HG02798 (cell line): ENCODE measurements at regions not wholly inside any gene's neighbourhood (a gene's known extent, or its start where the extent isn't known, plus 50 kb on each side); places are given as distances from the start of the nearest gene placed in this dataset.
"Not testable (repeated sequence)": the region's sequence is repeated elsewhere in the genome, so short reads cannot be mapped to it uniquely, and the experiment has no call there.

Experiments
- ATAC-seq: cut with Tn5 transposase; IDR thresholded peaks from one replicate; pipeline ENCODE4 v1.9.1; 2021; ENCODE audit warnings: mild to moderate bottlenecking; ENCODE audit not compliant: unreplicated experiment, poor library complexity

DNA sequence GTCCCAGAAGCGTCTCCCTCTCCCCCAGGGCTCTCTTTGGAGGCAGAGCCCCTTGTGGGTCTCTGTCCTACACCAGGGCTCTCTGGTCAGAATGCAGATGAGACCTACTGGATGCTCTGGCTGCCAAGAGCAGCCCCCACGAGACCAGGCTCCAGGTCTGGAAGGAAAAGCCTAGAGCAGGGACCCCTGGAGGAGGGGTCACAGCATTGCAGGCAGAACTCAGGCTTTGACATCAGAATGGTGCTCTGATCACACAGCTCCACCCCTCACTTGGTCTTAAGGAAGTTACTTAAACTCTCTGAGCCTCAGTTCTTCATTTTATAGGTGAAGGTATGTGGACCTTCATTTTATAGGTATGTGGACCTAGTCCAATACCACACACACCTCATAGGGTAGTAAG lies 83.1 kb downstream of the ARL6IP4 start:
- ATAC-seq = peak; percentile 30

GRCh38 chr12:123062681-123063486 lies 82.4 kb downstream of the ARL6IP4 start:
- peak; percentile 41 for ATAC-seq

- no peak for ATAC-seq
Observed at GRCh38 chr12:123061441-123062205, 81.1 kb downstream of the ARL6IP4 start.

- no peak for ATAC-seq
Observed at GRCh38 chr12:123059500-123059899, 79.0 kb downstream of the ARL6IP4 start.

GRCh38 chr12:123058980-123059379 lies 78.5 kb downstream of the ARL6IP4 start:
- no peak for ATAC-seq

DNA sequence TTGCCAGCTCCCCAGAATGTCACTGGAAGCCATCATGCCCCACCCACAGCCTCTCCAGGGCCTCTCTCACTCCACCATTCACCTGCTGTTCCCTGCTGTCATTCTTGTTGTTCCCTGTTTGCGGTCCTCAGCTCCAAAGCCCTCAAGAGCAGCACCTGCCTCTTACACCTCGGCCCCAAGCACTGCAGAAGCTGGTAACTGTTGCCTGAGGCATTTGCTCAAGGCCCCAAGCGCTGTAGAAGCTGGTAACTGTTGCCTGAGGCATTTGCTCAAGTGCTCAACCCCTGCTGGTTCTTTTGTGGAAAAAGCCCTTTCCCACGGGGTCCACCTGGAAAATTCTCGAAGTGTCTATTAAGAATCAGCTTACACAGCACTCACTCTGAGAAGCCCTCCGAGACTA lies 78.0 kb downstream of the ARL6IP4 start:
- no peak for ATAC-seq

GRCh38 chr12:123057513-123058265 lies 77.2 kb downstream of the ARL6IP4 start:
- ATAC-seq = no peak

DNA sequence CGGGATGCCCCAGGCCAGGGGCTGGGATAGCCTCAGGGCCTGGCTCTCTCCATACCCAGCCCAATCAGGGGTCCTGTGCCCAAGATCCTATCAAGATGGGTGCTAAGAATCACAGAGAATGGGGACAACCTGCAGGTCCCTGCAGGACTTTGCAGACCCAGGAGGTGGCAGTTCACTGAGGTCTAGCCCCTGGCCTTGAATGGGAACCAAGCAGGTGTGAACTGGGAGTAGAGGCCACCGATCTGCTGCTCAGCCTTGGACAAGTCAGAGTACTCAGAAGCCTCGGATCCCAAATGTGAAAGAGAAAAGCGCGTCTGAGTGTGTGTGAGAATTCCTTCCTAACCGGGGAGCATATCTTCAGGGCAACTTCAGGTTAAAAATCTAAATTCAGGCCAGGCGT lies 76.2 kb downstream of the ARL6IP4 start:
- ATAC-seq = no peak

GRCh38 chr12:123056053-123056452 lies 75.6 kb downstream of the ARL6IP4 start:
- ATAC-seq = no peak

- ATAC-seq = no peak
Observed at GRCh38 chr12:123055281-123055766, 74.8 kb downstream of the ARL6IP4 start.

DNA sequence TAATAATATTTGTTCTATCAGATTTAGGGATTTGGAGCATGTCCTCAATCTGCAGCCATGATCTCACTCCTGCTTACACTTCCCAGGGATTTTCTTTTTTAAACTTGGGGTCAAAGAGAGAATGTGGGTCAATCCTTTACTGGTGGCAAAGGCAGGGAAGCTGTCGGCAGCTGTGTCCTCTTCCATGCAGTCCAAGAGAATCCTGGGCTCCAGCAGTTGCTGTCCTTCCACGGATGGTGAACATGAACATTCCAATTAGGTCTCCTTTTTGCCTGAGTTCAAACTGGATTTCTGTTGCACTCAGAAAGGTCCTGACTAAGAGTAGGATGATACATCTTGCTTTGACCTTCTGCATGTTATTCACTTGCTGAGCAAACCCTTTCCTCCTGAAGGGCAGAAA lies 73.9 kb downstream of the ARL6IP4 start:
- ATAC-seq = no peak

DNA sequence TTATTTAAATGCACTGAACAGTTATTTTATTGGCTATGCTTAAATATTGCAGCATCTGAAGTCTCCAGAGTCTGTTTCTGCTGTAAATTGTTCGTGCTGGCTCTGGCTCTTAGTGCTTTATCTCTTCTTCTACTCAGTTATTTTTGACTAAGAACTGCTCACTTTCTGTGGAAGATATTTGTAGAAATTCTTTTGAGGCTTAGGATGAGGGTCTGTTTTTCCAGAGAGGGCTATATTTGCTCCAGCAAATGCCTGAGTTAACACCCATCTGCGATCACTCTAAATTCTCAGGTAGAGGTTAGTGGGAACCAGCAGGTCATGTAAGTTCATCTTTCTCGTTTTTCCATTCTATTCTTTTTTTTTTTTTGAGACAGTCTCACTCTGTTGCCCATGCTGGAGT lies 71.1 kb downstream of the ARL6IP4 start:
- no peak for ATAC-seq

- ATAC-seq = no peak
Observed at GRCh38 chr12:123050913-123051312, 70.4 kb downstream of the ARL6IP4 start.

GRCh38 chr12:123050331-123050831 lies 69.9 kb downstream of the ARL6IP4 start:
- no peak for ATAC-seq

DNA sequence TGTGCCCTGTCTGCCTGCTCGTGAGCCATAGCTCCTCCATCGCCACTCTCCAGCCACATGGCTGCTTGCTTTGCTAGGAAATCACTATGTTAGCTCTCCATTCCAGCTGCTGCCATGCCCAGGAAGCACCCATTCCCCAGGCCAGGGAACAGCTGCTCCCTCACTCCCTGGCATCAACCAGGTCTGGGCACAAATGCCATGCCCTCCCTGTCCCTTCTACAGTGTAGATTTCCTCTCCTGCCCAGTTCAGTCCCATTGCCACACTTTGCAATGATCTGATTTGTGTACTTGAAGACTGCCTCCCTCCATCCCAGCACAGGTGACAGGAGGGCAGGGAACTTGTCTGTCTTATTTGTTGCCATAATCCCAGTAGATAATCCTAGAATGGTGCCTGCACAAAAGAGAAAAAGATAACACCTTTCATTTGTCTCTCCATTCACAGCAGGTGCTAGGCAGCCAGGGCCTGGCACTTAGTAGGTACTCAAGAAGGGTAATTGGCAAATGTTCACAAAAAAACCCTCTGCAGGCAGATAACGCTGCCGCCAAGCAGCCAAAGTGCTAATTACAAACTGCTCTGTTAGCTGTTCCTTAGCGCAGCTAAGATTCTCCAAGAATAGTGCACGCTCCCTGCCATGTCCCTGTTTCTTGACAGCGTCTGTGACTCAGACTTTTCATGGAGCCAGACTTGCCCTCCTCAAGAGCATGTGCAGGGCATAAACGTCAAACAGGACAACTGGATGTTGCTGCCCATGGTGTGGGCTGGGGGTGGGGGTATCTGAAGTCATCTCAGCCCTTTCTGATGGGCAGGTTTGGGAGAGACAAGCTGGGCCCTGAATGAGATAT lies 69.1 kb downstream of the ARL6IP4 start:
- ATAC-seq = no peak

- ATAC-seq = not testable (repeated sequence)
Observed at GRCh38 chr12:123047892-123048291, 67.4 kb downstream of the ARL6IP4 start.

- no peak for ATAC-seq
Observed at GRCh38 chr12:123047289-123047688, 66.8 kb downstream of the ARL6IP4 start.

GRCh38 chr12:123046431-123046830 lies 66.0 kb downstream of the ARL6IP4 start:
- no peak for ATAC-seq

GRCh38 chr12:123045678-123046077 lies 65.2 kb downstream of the ARL6IP4 start:
- no peak for ATAC-seq

DNA sequence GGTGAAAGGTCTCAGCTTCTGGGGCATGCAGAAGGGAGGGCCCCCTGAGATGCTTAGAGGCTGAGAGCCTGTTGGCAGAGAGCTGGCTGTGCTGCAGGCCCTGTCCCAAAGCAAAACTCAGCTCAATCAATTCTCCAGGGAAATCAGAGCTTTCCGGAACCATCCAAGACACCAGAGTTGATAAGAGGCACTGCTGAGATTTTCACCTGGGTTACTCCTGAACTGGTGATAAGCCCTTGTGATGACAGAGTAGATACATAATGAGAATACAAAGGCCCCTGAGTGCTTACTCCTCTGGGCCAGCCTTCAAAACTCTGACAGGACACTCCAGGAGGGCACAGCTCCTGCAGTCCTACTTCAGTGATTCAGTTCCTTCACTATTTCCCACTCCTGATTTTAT lies 63.9 kb downstream of the ARL6IP4 start:
- no peak for ATAC-seq
